Ishikawa (cell line): ENCODE measurements at regions not wholly inside any gene's neighbourhood (a gene's known extent, or its start where the extent isn't known, plus 50 kb on each side); places are given as distances from the start of the nearest gene placed in this dataset.

Experiments
- CEBPB ChIP-seq: IDR thresholded peaks from 2 replicates; pipeline ENCODE4 v1.6.1; 2012
- CREB1 ChIP-seq: IDR thresholded peaks from 2 replicates; pipeline ENCODE4 v1.6.1; 2012; ENCODE audit warnings: low read depth
- FOXM1 ChIP-seq: IDR thresholded peaks from 2 replicates; pipeline ENCODE4 v1.6.1; 2012; ENCODE audit warnings: low read depth, borderline replicate concordance
- TEAD4 ChIP-seq: IDR thresholded peaks from 2 replicates; pipeline ENCODE4 v1.6.1; 2012
- YY1 ChIP-seq: IDR thresholded peaks from 2 replicates; pipeline ENCODE4 v1.6.1; 2012; ENCODE audit warnings: low read depth

DNA sequence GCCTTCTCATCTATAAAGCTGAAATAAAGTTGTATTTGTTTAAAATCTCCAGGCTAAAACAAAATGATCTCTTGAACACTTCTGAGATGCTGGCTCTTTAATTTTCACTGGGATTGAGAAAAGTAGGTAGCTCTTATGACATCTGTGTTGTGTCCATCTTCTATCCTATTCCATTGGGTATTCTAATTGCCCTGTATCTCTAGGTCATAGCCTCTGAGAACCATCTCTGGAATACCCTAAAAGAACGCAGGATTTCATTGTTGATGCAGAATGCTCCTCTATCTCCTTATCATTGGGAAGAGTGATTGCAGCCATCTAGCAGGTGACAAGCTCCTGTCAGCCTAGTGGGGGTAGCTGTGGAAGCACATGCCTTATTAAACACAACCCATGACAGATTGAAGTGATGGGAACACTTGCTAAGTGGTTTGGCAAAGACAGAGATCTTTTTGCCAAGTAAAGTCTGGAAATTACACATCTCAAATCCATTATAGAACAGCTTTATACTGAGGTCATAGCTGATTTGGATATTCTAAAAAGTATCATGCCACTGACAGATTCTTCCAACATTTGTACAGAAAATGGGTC is 178.2 kb downstream of the TDRD15 start:
- no peak for TF ChIP-seq YY1
- no peak for TF ChIP-seq CEBPB
- TF ChIP-seq CREB1, result no peak
- TF ChIP-seq FOXM1, result no peak
- no peak for TF ChIP-seq TEAD4
